IPS DF 6.9 (cell line): ENCODE measurements at regions not wholly inside any gene's neighbourhood (a gene's known extent, or its start where the extent isn't known, plus 50 kb on each side); places are given as distances from the start of the nearest gene placed in this dataset.
A peak's percentile ranks its signal among the peaks of the same experiment; 100 is the strongest.

Source experiments
- DNase-seq: peaks from one replicate; pipeline ENCODE4 v3.0.0-alpha.2; 2013; ENCODE audit warnings: low read depth, low spot score
- H3K27ac ChIP-seq: one replicate; pipeline ENCODE4 v1.5.1; 2013; ENCODE audit warnings: low read length, control low read depth
- H3K27me3 ChIP-seq: 2 replicates; pipeline ENCODE4 v1.6.1; 2013; ENCODE audit warnings: mild to moderate bottlenecking, low read length; ENCODE audit not compliant: control insufficient read depth, insufficient read depth
- H3K36me3 ChIP-seq: 2 replicates; pipeline ENCODE4 v1.6.1; 2013; ENCODE audit warnings: low read length; ENCODE audit not compliant: control insufficient read depth, insufficient read depth
- H3K4me1 ChIP-seq: 2 replicates; pipeline ENCODE4 v1.6.1; 2013; ENCODE audit warnings: low read length; ENCODE audit not compliant: control insufficient read depth, insufficient read depth
- H3K4me3 ChIP-seq: 2 replicates; pipeline ENCODE4 v1.5.1; 2013; ENCODE audit warnings: mild to moderate bottlenecking, low read length
- H3K9me3 ChIP-seq: 2 replicates; pipeline ENCODE4 v1.6.1; 2013; ENCODE audit warnings: low read length, inconsistent platforms; ENCODE audit not compliant: control insufficient read depth, insufficient read depth
- WGBS: extraction: QIAGEN DNeasy Blood & Tissue Kit; methylation state at CpG from one replicate; pipeline ENCODE4 v1.1.7; 2013; ENCODE audit warnings: mixed read lengths, missing lambda C conversion rate; ENCODE audit not compliant: insufficient read length, insufficient coverage; 5-methylcytosine and 5-hydroxymethylcytosine counted together

DNA sequence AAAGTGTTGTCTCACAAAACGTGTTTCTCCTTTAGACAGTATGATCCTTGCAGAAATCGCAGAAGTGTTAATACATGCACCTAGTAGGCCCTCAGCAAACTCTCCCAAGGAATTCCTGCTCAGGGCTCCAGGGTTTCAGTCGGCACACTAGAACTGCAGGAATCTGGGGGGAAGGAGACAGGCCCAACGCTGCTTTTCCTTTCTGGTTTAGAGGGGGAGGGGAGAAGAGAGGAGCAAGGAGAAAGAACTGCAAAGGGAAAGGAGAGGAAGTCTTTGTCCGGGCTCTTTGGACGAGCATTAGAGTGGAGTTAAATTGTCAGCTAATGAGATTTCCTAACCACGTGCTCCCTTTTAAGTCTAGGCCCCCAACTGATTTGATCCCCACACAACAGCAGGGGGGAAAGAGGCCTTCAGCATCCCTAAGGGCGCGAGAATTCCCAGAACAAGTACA is 103.7 kb upstream of the SOD1 start:
- no peaks in the 10 kb centered on the region; the same call in 1 of the 2 replicates for H3K36me3 ChIP-seq
- no peaks in the 10 kb centered on the region for H3K9me3 ChIP-seq
- H3K4me1 ChIP-seq, result peaks cover 13% of the 10 kb centered on the region
- WGBS, result no CpG with 5 or more reads among the region's 9 CpGs
- H3K27me3 ChIP-seq, result no peaks in the 10 kb centered on the region
- no peak overlapping the region for H3K27ac ChIP-seq
- peak; percentile 31 for DNase-seq
- no peak overlapping the region for H3K4me3 ChIP-seq

- H3K36me3 ChIP-seq, result no peaks in the 10 kb centered on the region; the same call in 1 of the 2 replicates
- no peak overlapping the region for H3K27ac ChIP-seq
- WGBS, result no CpG with 5 or more reads among the region's 7 CpGs
- H3K4me3 ChIP-seq, result no peak overlapping the region
- no peaks in the 10 kb centered on the region for H3K9me3 ChIP-seq
- H3K27me3 ChIP-seq, result no peaks in the 10 kb centered on the region
- no peak for DNase-seq
- H3K4me1 ChIP-seq, result peaks cover 11% of the 10 kb centered on the region
Observed at GRCh38 chr21:31554511-31555022, 104.9 kb upstream of the SOD1 start.

- H3K27ac ChIP-seq, result no peak overlapping the region
- H3K4me3 ChIP-seq, result no peak overlapping the region
- no CpG with 5 or more reads among the region's 4 CpGs for WGBS
- no peaks in the 10 kb centered on the region; the same call in 1 of the 2 replicates for H3K36me3 ChIP-seq
- no peaks in the 10 kb centered on the region for H3K9me3 ChIP-seq
- DNase-seq, result no peak
- H3K4me1 ChIP-seq, result peaks cover 11% of the 10 kb centered on the region
- no peaks in the 10 kb centered on the region for H3K27me3 ChIP-seq
Observed at GRCh38 chr21:31553926-31554325, 105.6 kb upstream of the SOD1 start.

DNA sequence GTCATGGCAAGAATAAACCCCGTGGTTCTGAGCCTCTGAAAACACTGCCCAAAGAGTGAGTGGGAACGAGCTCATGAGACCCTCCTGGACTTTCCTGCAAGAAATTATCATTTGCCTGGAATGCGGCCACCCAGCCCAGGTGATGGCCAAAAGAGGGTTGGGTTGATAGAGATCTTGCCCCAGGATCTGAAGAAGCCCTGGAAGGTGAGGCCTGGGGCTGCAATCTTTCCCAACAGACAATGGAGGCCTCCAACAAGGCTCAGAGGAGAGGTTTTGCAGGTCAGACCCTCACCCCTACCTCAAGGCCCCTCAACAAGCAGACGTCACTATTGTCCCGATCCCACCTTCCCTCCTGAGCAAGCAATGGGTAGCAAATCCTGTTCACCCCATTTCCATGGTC is 106.0 kb upstream of the SOD1 start:
- Histone ChIP-seq H3K9me3 (no peaks in the 10 kb centered on the region), H3K4me3 (no peak overlapping the region), H3K27me3 (no peaks in the 10 kb centered on the region), H3K4me1 (peaks cover 10% of the 10 kb centered on the region), H3K36me3 (no peaks in the 10 kb centered on the region; the same call in 1 of the 2 replicates), H3K27ac (no peak overlapping the region)
- no CpG with 5 or more reads among the region's 5 CpGs for WGBS
- DNase-seq, result no peak

DNA sequence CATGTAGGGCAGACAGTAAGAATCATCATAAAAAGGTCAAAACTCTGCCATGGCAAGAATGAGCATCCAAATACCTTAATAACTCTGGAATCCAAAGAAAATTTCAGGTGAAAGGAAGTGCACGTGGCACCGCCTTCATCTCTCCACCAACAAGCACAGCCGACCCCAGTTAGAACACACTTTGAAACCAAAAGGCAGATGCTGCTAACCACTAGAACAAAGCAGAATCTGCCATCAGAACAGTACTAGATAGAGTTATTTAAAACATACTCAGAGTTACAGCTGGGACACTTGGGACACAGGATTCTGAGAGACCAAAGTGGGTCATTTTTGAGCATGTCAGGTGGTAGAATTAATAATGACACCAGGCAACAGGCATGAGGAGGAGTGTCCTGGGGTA is 106.7 kb upstream of the SOD1 start:
- Histone ChIP-seq H3K4me3 (no peak overlapping the region), H3K27me3 (no peaks in the 10 kb centered on the region), H3K9me3 (no peaks in the 10 kb centered on the region), H3K36me3 (no peaks in the 10 kb centered on the region; the same call in 1 of the 2 replicates), H3K4me1 (peaks cover 9% of the 10 kb centered on the region), H3K27ac (no peak overlapping the region)
- no CpG with 5 or more reads among the region's 3 CpGs for WGBS
- no peak for DNase-seq

GRCh38 chr21:31550070-31550469 is 109.4 kb upstream of the SOD1 start:
- Histone ChIP-seq H3K27ac (no peak overlapping the region), H3K27me3 (no peaks in the 10 kb centered on the region), H3K4me1 (peaks cover 9% of the 10 kb centered on the region), H3K9me3 (no peaks in the 10 kb centered on the region), H3K36me3 (no peaks in the 10 kb centered on the region), H3K4me3 (no peak overlapping the region)
- WGBS, result no CpG with 5 or more reads among the region's 7 CpGs
- DNase-seq, result no peak

DNA sequence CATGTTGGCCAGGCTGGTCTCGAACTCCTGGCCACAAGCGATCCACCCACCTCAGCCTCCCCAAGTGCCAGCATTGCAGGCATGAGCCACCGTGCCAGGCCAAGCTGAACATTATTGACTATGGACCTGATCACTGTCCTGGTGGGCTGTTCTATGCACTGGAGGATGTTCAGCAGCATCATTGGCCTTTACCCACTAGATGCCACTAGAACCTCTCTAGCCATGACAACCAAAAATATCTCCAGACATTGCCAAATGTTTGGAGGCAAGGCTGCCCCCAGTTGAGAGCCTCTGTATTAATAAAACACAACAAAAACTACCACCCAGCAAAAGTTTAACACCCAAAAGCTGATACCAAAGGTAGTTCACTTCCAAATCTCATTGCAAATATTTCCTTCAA is 110.8 kb upstream of the SOD1 start:
- DNase-seq, result no peak
- no peaks in the 10 kb centered on the region for H3K9me3 ChIP-seq
- no peak overlapping the region for H3K4me3 ChIP-seq
- no CpG with 5 or more reads among the region's 3 CpGs for WGBS
- no peaks in the 10 kb centered on the region for H3K36me3 ChIP-seq
- no peak overlapping the region for H3K27ac ChIP-seq
- no peaks in the 10 kb centered on the region for H3K27me3 ChIP-seq
- H3K4me1 ChIP-seq, result peaks cover 3% of the 10 kb centered on the region; the same call in 1 of the 2 replicates

- Histone ChIP-seq H3K27me3 (no peaks in the 10 kb centered on the region), H3K4me1 (no peaks in the 10 kb centered on the region; the same call in 1 of the 2 replicates), H3K4me3 (no peak overlapping the region), H3K36me3 (no peaks in the 10 kb centered on the region), H3K27ac (no peak overlapping the region), H3K9me3 (no peaks in the 10 kb centered on the region)
- DNase-seq, result no peak
- WGBS, result no CpG with 5 or more reads among the region's 3 CpGs
Observed at GRCh38 chr21:31546443-31547170, 112.9 kb upstream of the SOD1 start.

DNA sequence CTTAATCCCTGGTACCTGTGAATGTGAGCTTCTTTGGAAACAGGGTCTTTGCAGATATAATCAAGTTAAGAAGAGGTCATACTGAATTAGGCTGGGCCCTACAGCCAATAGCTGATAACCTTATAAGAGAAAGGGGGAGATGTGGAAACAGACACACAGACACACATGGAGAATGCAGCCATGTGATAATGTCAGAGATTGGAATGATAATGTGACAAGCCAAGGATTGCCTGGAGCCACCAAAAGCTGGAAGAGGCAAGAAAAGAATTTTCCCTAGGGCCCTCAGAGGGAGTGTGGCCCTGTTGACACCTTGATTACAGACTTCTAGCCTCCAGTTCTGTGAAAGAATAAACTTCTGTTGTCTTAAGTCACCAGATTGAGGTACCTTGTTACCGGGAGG is 114.5 kb upstream of the SOD1 start:
- no peaks in the 10 kb centered on the region for H3K36me3 ChIP-seq
- no peak for DNase-seq
- WGBS, result no CpG with 5 or more reads among the region's 1 CpG
- no peaks in the 10 kb centered on the region for H3K27me3 ChIP-seq
- no peak overlapping the region for H3K27ac ChIP-seq
- no peaks in the 10 kb centered on the region for H3K9me3 ChIP-seq
- no peaks in the 10 kb centered on the region; the same call in 1 of the 2 replicates for H3K4me1 ChIP-seq
- no peak overlapping the region for H3K4me3 ChIP-seq

GRCh38 chr21:31543191-31543590 is 116.3 kb upstream of the SOD1 start:
- H3K4me3 ChIP-seq, result no peak overlapping the region
- H3K27ac ChIP-seq, result no peak overlapping the region
- H3K9me3 ChIP-seq, result no peaks in the 10 kb centered on the region
- DNase-seq, result no peak
- WGBS, result no CpG with 5 or more reads among the region's 16 CpGs
- H3K36me3 ChIP-seq, result no peaks in the 10 kb centered on the region
- H3K4me1 ChIP-seq, result no peaks in the 10 kb centered on the region; the same call in 1 of the 2 replicates
- H3K27me3 ChIP-seq, result no peaks in the 10 kb centered on the region

- H3K9me3 ChIP-seq, result no peaks in the 10 kb centered on the region
- H3K4me1 ChIP-seq, result no peaks in the 10 kb centered on the region
- no peaks in the 10 kb centered on the region for H3K27me3 ChIP-seq
- WGBS, result no CpG with 5 or more reads among the region's 10 CpGs
- no peak for DNase-seq
- no peak overlapping the region for H3K27ac ChIP-seq
- no peak overlapping the region for H3K4me3 ChIP-seq
- no peaks in the 10 kb centered on the region for H3K36me3 ChIP-seq
Observed at GRCh38 chr21:31538816-31539215, 120.7 kb upstream of the SOD1 start.
